ELR (cell line): ENCODE measurements at regions not wholly inside any gene's neighbourhood (a gene's known extent, or its start where the extent isn't known, plus 50 kb on each side); places are given as distances from the start of the nearest gene placed in this dataset.
"Not testable (repeated sequence)": the region's sequence is repeated elsewhere in the genome, so short reads cannot be mapped to it uniquely, and the experiment has no call there.

Source experiments
- DNase-seq: peaks from one replicate; pipeline ENCODE4 v3.0.0-alpha.2; 2015; ENCODE audit warnings: low read depth

DNA sequence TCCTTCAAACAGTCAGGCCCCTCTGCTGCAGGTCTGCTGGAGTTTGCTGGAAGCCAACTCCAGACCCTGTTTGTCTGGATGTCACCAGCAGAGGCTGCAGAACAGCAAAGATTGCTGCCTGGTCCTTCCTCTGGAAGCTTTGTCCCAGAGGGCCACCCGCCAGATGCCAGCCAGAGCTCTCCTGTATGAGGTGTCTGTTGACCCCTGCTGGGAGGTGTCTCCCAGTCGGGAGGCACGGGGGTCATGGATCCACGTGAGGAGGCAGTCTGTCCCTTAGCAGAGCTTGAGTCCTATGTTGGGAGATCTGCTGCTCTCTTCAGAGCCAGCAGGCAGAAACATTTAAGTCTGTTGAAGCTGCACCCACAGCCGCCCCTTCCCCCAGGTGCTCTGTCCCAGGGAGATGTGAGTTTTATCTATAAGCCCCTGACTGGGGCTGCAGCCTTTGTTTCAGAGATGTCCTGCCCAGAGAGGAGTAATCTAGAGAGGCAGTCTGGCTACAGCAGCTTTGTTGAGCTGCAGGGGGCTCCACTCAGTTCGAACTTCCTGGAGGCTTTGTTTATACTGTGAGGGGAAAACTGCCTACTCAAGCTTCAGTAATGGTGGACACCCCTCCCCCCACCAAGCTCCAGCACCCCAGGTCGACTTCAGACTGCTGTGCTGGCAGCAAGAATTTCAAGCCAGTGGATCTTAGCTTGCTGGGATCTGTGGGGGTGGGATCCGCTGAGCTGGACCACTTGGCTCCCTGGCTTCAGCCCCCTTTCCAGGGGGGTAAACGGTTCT is 72.1 kb downstream of the OGFRL1 start:
- not testable (repeated sequence) for DNase-seq

DNA sequence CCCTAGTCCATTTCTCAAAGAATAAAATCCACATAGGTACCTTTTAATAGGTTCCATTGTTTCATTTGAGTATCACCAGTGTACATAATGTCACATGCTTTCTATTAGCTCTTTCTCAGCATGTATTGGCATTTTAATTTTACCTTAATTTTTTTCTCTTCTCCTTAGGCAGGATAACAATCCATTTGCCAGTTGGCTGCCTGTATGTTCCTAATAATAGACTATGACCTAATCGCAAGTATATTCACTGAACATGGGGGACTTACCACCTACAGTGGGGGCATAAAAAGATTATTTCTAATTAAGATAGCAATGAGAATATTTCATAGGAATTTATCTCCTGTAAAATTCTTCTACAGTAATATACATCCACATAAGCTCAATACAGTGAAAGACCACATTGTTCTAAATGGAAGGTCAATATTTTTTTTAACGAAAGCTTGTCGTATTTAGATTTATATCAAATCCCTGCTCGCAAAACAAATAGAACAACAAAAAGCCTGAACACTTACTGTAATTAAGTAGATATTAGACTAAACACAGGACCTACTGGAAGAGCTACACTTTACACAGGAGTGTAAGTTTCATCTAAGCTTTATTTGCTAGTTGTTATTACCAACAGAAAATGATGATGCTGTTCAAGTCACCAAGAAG is 76.4 kb downstream of the OGFRL1 start:
- no peak for DNase-seq

- no peak for DNase-seq
Measured at GRCh38 chr6:71367756-71368155, 79.1 kb downstream of the OGFRL1 start.

DNA sequence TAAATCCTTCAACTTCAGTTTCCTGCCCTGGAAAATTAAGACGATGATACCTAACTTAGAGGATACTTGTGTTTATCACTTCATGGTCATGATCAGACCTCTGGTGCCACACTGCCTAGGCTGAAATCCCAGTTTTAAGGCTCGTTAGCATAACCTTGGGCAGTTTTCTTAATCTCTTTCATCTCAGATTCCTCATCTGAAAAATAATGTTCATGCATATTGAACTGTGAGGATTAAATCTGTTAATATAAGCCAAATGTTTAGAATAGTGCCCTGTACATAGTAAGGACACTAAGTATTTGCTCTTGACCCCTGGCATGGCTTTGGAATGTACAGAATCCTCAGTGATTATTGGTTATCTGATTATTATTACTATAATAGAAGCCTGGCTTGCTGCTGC is 79.7 kb downstream of the OGFRL1 start:
- no peak for DNase-seq

DNA sequence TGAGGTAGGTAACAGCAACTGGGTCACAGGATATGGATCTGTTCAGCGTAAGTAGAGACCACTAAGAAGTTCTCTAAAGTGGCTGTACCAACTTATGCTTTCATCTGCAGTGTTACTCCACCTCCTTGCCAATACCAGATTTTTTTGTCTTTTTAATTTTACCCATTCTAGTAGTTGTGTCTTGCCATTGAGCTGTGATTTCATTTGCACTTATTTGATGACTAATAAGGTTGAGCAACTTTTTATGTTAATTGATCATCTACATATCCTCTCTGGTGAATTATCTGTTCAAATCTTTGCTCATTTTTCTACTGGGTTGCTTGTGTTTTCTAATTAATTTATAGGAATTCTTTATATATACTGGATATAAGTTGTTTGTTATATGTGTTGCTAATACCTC is 82.9 kb downstream of the OGFRL1 start:
- DNase-seq = no peak

- DNase-seq = no peak
Measured at GRCh38 chr6:71373943-71374342, 85.3 kb downstream of the OGFRL1 start.

DNA sequence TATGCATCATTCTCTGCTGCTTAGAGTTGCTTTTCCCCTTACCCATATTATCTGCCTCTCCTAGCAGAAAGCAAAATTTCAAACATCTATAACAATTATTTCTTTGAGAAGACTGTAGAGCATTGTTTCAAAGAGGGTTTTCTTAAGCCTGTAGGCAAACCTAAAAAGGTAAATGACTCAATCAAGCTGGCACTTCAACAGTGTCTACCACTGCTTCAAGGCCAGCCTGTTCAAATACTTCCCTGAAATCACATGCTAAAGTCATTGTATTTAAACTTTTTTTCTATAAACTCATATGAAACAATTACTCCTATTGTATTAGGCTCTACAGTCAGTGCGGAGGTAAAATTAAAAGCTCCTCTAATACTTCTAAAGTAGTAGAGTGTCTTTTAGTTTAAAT is 87.1 kb downstream of the OGFRL1 start:
- no peak for DNase-seq

- no peak for DNase-seq
Measured at GRCh38 chr6:71376830-71377229, 88.2 kb downstream of the OGFRL1 start.

DNA sequence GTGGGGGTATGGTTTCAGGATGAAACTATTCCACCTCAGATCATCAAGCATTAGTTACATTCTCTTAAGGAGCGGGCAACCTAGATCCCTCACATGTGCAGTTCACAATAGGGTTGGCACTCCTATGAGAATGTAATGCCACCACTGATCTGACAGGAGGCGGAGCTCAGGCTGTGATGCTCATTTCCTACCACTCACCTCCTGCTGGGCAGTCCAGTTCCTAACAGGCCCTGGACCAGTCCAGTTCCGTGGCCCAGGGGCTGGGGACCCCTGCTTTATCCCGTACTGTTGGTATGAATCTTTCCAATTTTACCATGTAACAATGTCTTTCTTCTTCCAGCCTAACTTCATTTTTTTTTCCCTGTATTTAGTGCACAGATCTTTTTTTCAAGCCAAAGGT is 94.9 kb downstream of the OGFRL1 start:
- DNase-seq = peak; percentile 41

GRCh38 chr6:71383901-71384489 is 95.4 kb downstream of the OGFRL1 start:
- peak; percentile 79 for DNase-seq

DNA sequence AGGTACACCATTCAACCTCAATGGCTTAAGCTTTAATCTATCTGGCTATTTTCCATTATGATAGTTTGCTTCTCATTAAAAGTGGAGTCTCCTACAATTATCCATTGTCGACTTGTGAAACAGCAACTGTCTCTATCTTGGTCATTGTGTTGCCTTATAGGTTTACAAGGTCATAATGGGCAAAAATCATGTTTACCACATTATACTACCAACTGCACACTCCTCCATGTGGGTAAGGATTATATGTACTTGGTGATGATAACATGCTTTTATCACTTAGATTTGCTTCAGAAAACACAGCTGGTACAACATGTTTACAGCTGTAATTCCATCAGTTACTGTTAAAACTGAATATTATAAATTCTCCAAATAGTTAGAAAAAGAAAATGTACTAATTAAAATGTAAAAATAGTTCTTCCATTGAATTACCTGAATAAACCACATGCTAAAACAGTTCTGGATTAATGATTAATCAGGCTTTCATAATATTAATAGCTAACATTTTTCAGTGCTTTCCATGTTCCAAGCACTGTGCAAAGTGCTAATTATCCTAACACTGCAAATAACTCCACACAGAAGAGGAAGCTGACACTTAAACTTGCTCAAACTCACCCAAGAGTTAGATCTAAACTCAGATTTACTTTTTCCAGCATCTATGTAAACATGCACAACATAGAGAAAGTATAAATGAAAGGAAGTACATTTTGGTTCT is 96.7 kb downstream of the OGFRL1 start:
- DNase-seq = no peak

- peak; percentile 73 for DNase-seq
Measured at GRCh38 chr6:71386215-71386614, 97.6 kb downstream of the OGFRL1 start.

- DNase-seq = peak; percentile 30
Measured at GRCh38 chr6:71387179-71387578, 98.6 kb downstream of the OGFRL1 start.

GRCh38 chr6:71388068-71388744 is 99.6 kb downstream of the OGFRL1 start:
- peak; percentile 30 for DNase-seq

DNA sequence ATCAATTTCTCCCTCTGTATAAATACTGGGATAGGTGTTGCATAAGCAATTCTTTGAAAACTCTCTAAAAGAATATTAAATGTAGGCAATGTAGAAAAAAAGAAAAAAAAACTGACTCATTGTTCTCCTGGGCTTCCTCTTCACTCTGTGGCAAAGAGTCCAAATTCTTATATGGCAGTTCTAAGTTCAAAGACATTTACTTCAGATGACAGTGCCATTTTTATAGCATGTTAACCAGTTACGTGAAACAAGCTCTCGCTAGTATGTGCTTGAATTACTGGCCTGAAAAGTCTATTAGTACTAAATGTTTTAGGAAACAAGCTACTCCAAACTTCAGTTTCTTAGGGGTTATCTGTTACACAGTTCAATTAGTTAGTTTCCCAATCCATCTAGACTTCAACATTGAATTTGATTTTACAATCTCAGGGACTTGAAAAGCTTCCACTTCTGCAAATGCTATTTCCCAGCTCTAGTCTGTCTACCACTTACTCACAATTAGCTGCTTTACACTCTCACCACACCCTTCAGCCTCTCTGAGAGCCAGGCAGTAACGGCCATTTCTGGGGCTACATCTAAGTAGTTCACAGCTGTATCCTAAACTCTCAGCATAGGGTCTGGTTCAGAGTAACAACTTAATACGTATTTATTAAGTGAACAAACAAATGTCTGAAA is 100.4 kb downstream of the OGFRL1 start:
- peak; percentile 34 for DNase-seq

DNA sequence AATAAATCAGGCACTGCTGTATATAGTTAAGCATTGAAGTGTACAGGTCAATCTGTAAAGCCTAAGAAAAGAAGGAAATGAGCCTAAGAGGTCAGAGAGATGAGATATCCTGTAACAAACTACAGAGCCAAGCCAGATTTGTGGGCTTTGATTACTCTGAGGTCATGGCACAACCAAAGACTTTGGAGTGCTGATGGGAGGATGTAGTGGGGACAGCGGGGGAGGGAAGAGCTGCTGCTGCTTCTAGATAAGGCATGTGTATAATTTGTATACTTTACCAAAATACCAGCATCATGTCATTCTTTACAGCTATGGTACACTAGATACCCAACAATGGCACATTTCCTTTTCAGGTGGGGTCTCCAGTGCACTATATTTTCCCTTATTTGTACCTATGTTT is 102.5 kb downstream of the OGFRL1 start:
- DNase-seq = no peak

DNA sequence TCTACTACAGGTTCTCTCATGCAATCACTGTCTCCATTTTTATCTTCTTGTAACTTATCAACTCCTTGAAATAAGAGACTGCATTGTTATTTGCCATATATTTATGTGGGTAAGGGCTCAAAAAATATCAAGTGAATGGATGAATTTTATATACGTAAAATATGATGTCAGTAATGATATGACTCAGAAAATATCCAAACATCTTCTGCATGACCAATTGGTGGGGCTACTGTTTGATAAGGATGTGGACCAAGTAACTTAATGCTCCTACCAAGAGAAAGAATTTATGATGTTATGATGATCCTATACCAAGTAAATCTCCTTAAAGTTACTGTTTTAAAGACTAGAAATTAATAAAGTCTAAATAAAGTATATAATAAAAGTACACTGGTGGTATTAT is 103.7 kb downstream of the OGFRL1 start:
- peak; percentile 63 for DNase-seq

DNA sequence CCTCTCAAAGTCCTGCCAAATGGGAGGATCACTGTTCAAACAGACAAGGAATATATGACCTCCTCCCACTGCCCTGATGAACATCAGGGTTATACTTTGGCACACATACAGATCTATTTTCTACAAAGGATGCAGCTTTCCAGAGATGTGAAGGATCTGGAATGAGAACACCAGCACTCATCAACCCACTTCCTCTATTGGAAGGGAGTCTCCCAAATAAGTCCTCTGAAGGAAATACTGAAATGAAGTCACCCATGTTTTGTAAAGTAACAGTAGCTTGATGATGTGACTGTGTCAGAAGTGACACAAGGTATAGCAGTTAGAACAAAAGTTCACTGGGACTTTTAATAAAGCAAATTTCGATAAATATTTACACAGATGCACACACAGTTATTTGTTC is 104.9 kb downstream of the OGFRL1 start:
- peak; percentile 74 for DNase-seq

GRCh38 chr6:71393981-71394432 is 105.4 kb downstream of the OGFRL1 start:
- peak; percentile 79 for DNase-seq

GRCh38 chr6:71394926-71395325 is 106.3 kb downstream of the OGFRL1 start:
- no peak for DNase-seq

DNA sequence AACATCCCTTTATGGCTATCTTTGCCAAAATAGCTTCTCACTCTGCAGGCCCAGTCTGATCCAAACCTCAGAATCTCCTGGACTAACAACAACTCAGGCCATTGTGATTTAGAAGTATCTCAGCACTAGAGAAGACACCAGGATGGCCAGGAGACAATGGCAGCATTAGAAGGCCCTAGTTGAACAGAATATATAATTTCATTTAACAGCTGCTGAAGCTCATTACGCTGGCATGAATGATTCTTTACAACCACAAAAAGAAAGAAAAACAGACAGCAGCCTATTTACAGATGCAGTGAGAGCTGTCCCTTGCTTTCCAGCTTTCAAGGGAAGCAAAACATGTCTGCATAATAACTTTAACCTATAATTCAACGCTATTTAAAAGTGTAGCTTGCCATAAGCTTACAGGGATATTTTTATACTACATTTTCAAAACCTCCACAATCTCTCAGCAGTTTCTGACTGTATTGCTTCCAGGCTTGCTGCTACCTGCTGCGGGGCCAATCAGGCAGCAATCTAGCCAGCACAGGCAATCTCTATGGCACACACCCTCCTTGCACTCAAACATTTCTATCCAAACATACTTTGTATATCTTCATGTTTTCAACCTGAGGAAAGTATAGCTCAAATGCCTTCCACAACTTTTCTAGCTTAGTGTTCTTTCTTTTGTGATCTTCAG is 107.3 kb downstream of the OGFRL1 start:
- DNase-seq = no peak
